ENCODE measurements at regions not wholly inside any gene's neighbourhood (a gene's known extent, or its start where the extent isn't known, plus 50 kb on each side); places are given as distances from the start of the nearest gene placed in this dataset.

GRCh38 chr3:159252772-159253384 is 451.0 kb downstream of the MFSD1 start:
- 5% methylated on average over 2 of the region's 2 CpGs for WGBS (ENCODE audit: insufficient coverage, low coverage, missing lambda C conversion rate)
- H3K36me3 ChIP-seq (ENCODE audit: control insufficient read depth, insufficient read depth, low read length) = no peaks in the 10 kb centered on the region
- no peak overlapping the region for H3K9ac ChIP-seq (ENCODE audit: insufficient read depth in 1 of 2, low read depth in 2 of 2, low read length in 2 of 2)
- FAIRE-seq (no peak), ATAC-seq (no peak; the same call in 2 of the 3 replicates), DNase-seq (ENCODE audit: extremely low read depth in 1 of 4, low spot score in 3 of 4) (peak; percentile 22 to 52 (median 44))
- H3K9me1 ChIP-seq (ENCODE audit: control insufficient read depth, insufficient read depth, low read length) = no peaks in the 10 kb centered on the region
- no peaks in the 10 kb centered on the region; the same call in 1 of the 2 replicates for H3K9me3 ChIP-seq (replicated peaks; ENCODE audit: control insufficient read depth, insufficient read depth, low read depth, low read length)
- H3K79me2 ChIP-seq (ENCODE audit: control insufficient read depth, insufficient read depth, low read length) = no peaks in the 10 kb centered on the region
- H3K27me3 ChIP-seq (ENCODE audit: control insufficient read depth in 2 of 2, insufficient read depth in 2 of 2, low read length in 2 of 2) = no peaks in the 10 kb centered on the region
- no peak overlapping the region for H3K4me3 ChIP-seq
- no TSS peak for BruUV-seq (replicated peaks)
- H3K4me1 ChIP-seq (replicated peaks in 1 of 2; ENCODE audit: control insufficient read depth in 2 of 2, insufficient read depth in 2 of 2, low read length in 2 of 2) = no peaks in the 10 kb centered on the region
- intact Hi-C loops (cut with micrococcal nuclease) (loop anchor here (2.0 kb wide), 3 partner anchors 334 to 456 kb away; no protein-coding TSS in a partner anchor), in situ Hi-C loops (cut with MboI) (no loop called here)
- no peak overlapping the region for H3K27ac ChIP-seq (ENCODE audit: extremely low read depth, low read depth, low read length)
- no peak overlapping the region for H2AFZ ChIP-seq (ENCODE audit: low read depth, low read length)
- no peak overlapping the region for H3K4me2 ChIP-seq (ENCODE audit: insufficient read depth, low read length)
- ChIA-PET CTCF (ENCODE audit: low intra/inter-chr PET ratio) (interaction anchor here (0.6 to 1.3 kb wide), 3 partner anchors 335 to 960 kb away, joined by 3 to 5 read pairs (median 4); no protein-coding TSS in a partner anchor), POLR2A (no interaction called here)
- H4K20me1 ChIP-seq (replicated peaks; ENCODE audit: control insufficient read depth, insufficient read depth, low read length) = no peaks in the 10 kb centered on the region
- TF ChIP-seq ZFX (CRISPR knock-in tag; IDR thresholded peaks at IDR 0.05) (no peak), BRD4 (IDR thresholded peaks at IDR 0.05) (no peak), C11orf30 (IDR thresholded peaks at IDR 0.05; ENCODE audit: low read depth) (no peak), ZNF668 (CRISPR knock-in tag; IDR thresholded peaks at IDR 0.05) (no peak), CBFA2T3 (IDR thresholded peaks at IDR 0.05) (no peak), HCFC1 (IDR thresholded peaks at IDR 0.05; ENCODE audit: low read depth, low read length) (no peak), GMEB1 (CRISPR knock-in tag; IDR thresholded peaks at IDR 0.05) (no peak), RAD21 (CRISPR knock-in tag; conservative IDR thresholded peaks at IDR 0.05 in 1 of 2, IDR thresholded peaks at IDR 0.05 in 1 of 2) (peak; percentile 45 to 80), SFPQ (IDR thresholded peaks at IDR 0.05; ENCODE audit: low read depth, low read length) (no peak), ZNF384 (IDR thresholded peaks at IDR 0.05; ENCODE audit: low read depth, low read length) (no peak), SMARCC2 (IDR thresholded peaks at IDR 0.05; ENCODE audit: low read depth) (no peak)
